GM19240 (cell line): ENCODE measurements at regions not wholly inside any gene's neighbourhood (a gene's known extent, or its start where the extent isn't known, plus 50 kb on each side); places are given as distances from the start of the nearest gene placed in this dataset.
"Not testable (repeated sequence)": the region's sequence is repeated elsewhere in the genome, so short reads cannot be mapped to it uniquely, and the experiment has no call there.

Source experiments
- DNase-seq: peaks from one replicate; pipeline ENCODE4 v3.0.0; 2011; ENCODE audit warnings: low spot score; ENCODE audit not compliant: insufficient read length

- DNase-seq = no peak
Measured at GRCh38 chrX:7638078-7638710, 204.8 kb upstream of the VCX start.

- DNase-seq = no peak
Measured at GRCh38 chrX:7637066-7637465, 205.9 kb upstream of the VCX start.

GRCh38 chrX:7635604-7636003, 207.4 kb upstream of the VCX start:
- no peak for DNase-seq

GRCh38 chrX:7620560-7620959, 222.4 kb upstream of the VCX start:
- no peak for DNase-seq

- DNase-seq = no peak
Measured at GRCh38 chrX:7617994-7618393, 225.0 kb upstream of the VCX start.

GRCh38 chrX:7614616-7615015, 228.4 kb upstream of the VCX start:
- DNase-seq = no peak

GRCh38 chrX:7608625-7609024, 234.3 kb upstream of the VCX start:
- not testable (repeated sequence) for DNase-seq

- no peak for DNase-seq
Measured at GRCh38 chrX:7606039-7606652, 236.8 kb upstream of the VCX start.

- no peak for DNase-seq
Measured at GRCh38 chrX:7603387-7603786, 239.6 kb upstream of the VCX start.

- no peak for DNase-seq
Measured at GRCh38 chrX:7596822-7597221, 246.1 kb upstream of the VCX start.

GRCh38 chrX:7593370-7593769, 249.6 kb upstream of the VCX start:
- not testable (repeated sequence) for DNase-seq

- no peak for DNase-seq
Measured at GRCh38 chrX:7586126-7586525, 256.8 kb upstream of the VCX start.

- DNase-seq = no peak
Measured at GRCh38 chrX:7582191-7582590, 260.8 kb upstream of the VCX start.

- DNase-seq = no peak
Measured at GRCh38 chrX:7580127-7580526, 262.8 kb upstream of the VCX start.

- no peak for DNase-seq
Measured at GRCh38 chrX:7574325-7574724, 268.6 kb upstream of the VCX start.

- no peak for DNase-seq
Measured at GRCh38 chrX:7570432-7571029, 272.4 kb upstream of the VCX start.

GRCh38 chrX:7568597-7568996, 274.4 kb upstream of the VCX start:
- DNase-seq = no peak

GRCh38 chrX:7568130-7568529, 274.8 kb upstream of the VCX start:
- DNase-seq = no peak

- DNase-seq = no peak
Measured at GRCh38 chrX:7552760-7553159, 290.2 kb upstream of the VCX start.

GRCh38 chrX:7546551-7547080, 296.4 kb upstream of the VCX start:
- DNase-seq = no peak

- DNase-seq = no peak
Measured at GRCh38 chrX:7545564-7545963, 297.4 kb upstream of the VCX start.

- DNase-seq = no peak
Measured at GRCh38 chrX:7542587-7543380, 300.2 kb upstream of the VCX start.
